SK-N-SH treated with all-trans-retinoic acid at 6 μM for 48 hours (cell line): ENCODE measurements at regions not wholly inside any gene's neighbourhood (a gene's known extent, or its start where the extent isn't known, plus 50 kb on each side); places are given as distances from the start of the nearest gene placed in this dataset.

Source experiments
- ATAC-seq: fragments of 200-7000 bp; cut with Tn5 transposase; 3 replicates; pipeline ENCODE4 v1.9.1; 2020; ENCODE audit warnings: mild to moderate bottlenecking, moderate library complexity
- ARNTL ChIP-seq: fragments of 450-650 bp; formaldehyde crosslinking; IDR thresholded peaks from 2 replicates; pipeline ENCODE4 v1.5.0; 2020; ENCODE audit warnings: low read depth, mild to moderate bottlenecking, moderate library complexity, borderline replicate concordance
- BACH2 ChIP-seq: fragments of 250-450 bp; sonication (Bioruptor Pico); IDR thresholded peaks from 2 replicates; pipeline ENCODE4 v1.9.0; 2021; ENCODE audit warnings: mild to moderate bottlenecking, borderline replicate concordance
- CSDC2 ChIP-seq: fragments of 250-450 bp; sonication (Bioruptor Pico); IDR thresholded peaks from 2 replicates; pipeline ENCODE4 v1.5.0; 2020; ENCODE audit warnings: mild to moderate bottlenecking, moderate library complexity
- ESRRG ChIP-seq: fragments of 250-450 bp; sonication (Bioruptor Pico); IDR thresholded peaks from 2 replicates; pipeline ENCODE4 v1.6.1; 2021; ENCODE audit warnings: mild to moderate bottlenecking
- GLIS3 ChIP-seq: fragments of 250-450 bp; sonication (Bioruptor Pico); IDR thresholded peaks from 2 replicates; pipeline ENCODE4 v1.5.0; 2020; ENCODE audit warnings: mild to moderate bottlenecking, moderate library complexity
- ISL1 ChIP-seq: fragments of 250-450 bp; sonication (Bioruptor Pico); IDR thresholded peaks from 2 replicates; pipeline ENCODE4 v2.1.2; 2022; ENCODE audit warnings: mild to moderate bottlenecking, moderate library complexity
- OSR1 ChIP-seq: fragments of 250-450 bp; sonication (Bioruptor Pico); IDR thresholded peaks from 2 replicates; pipeline ENCODE4 v1.8.0; 2022; ENCODE audit warnings: moderate library complexity, mild to moderate bottlenecking, inconsistent platforms
- PPARA ChIP-seq: fragments of 250-450 bp; sonication (Bioruptor Pico); IDR thresholded peaks from 2 replicates; pipeline ENCODE4 v1.5.0; 2020; ENCODE audit warnings: mild to moderate bottlenecking, borderline replicate concordance
- RARB ChIP-seq: fragments of 250-450 bp; sonication (Bioruptor Pico); IDR thresholded peaks from 2 replicates; pipeline ENCODE4 v1.8.0; 2021; ENCODE audit warnings: mild to moderate bottlenecking, moderate library complexity
- SNAI2 ChIP-seq: fragments of 250-450 bp; sonication (Bioruptor Pico); IDR thresholded peaks from 2 replicates; pipeline ENCODE4 v1.5.0; 2020; ENCODE audit warnings: mild to moderate bottlenecking, moderate library complexity
- TCF4 ChIP-seq: fragments of 250-450 bp; sonication (Bioruptor Pico); IDR thresholded peaks from 2 replicates; pipeline ENCODE4 v1.8.0; 2021; ENCODE audit warnings: mild to moderate bottlenecking, moderate library complexity, borderline replicate concordance
- TOX ChIP-seq: fragments of 250-450 bp; sonication (Bioruptor Pico); IDR thresholded peaks from 2 replicates; pipeline ENCODE4 v1.8.0; 2021; ENCODE audit warnings: mild to moderate bottlenecking, moderate library complexity, borderline replicate concordance
- ZFP3 ChIP-seq: fragments of 250-450 bp; sonication (Bioruptor Pico); IDR thresholded peaks from 2 replicates; pipeline ENCODE4 v1.5.0; 2020; ENCODE audit warnings: mild to moderate bottlenecking, moderate library complexity
- ZFP30 ChIP-seq: fragments of 450-650 bp; formaldehyde crosslinking; IDR thresholded peaks from 2 replicates; pipeline ENCODE4 v1.5.0; 2022; ENCODE audit warnings: mild to moderate bottlenecking, moderate library complexity
- ZNF565 ChIP-seq: fragments of 450-650 bp; formaldehyde crosslinking; conservative IDR thresholded peaks from 2 replicates; pipeline ENCODE4 v1.5.0; 2020; ENCODE audit warnings: low read depth, mild to moderate bottlenecking, moderate library complexity
- ZNF70 ChIP-seq: fragments of 450-650 bp; formaldehyde crosslinking; IDR thresholded peaks from 2 replicates; pipeline ENCODE4 v1.5.0; 2020; ENCODE audit warnings: mild to moderate bottlenecking, moderate library complexity
- ZNF8 ChIP-seq: fragments of 450-650 bp; formaldehyde crosslinking; IDR thresholded peaks from 2 replicates; pipeline ENCODE4 v1.5.0; 2020; ENCODE audit warnings: mild to moderate bottlenecking, moderate library complexity
- TF ChIP-seq, protein P1 (sequence below): fragments of 250-450 bp; sonication (Bioruptor Pico); IDR thresholded peaks from 2 replicates; pipeline ENCODE4 v1.5.1; 2020; ENCODE audit warnings: low read depth, mild to moderate bottlenecking, moderate library complexity
- TF ChIP-seq, protein P2 (sequence below): fragments of 250-450 bp; sonication (Bioruptor Pico); IDR thresholded peaks from 2 replicates; pipeline ENCODE4 v1.8.0; 2020; ENCODE audit warnings: mild to moderate bottlenecking, moderate library complexity, borderline replicate concordance
- TF ChIP-seq, protein P3 (sequence below): fragments of 250-450 bp; sonication (Bioruptor Pico); IDR thresholded peaks from 2 replicates; pipeline ENCODE4 v1.5.1; 2021; ENCODE audit warnings: mild to moderate bottlenecking, moderate library complexity
- TF ChIP-seq, protein P4 (sequence below): fragments of 250-450 bp; sonication (Bioruptor Pico); IDR thresholded peaks from 2 replicates; pipeline ENCODE4 v1.5.0; 2020; ENCODE audit warnings: mild to moderate bottlenecking, moderate library complexity

DNA sequence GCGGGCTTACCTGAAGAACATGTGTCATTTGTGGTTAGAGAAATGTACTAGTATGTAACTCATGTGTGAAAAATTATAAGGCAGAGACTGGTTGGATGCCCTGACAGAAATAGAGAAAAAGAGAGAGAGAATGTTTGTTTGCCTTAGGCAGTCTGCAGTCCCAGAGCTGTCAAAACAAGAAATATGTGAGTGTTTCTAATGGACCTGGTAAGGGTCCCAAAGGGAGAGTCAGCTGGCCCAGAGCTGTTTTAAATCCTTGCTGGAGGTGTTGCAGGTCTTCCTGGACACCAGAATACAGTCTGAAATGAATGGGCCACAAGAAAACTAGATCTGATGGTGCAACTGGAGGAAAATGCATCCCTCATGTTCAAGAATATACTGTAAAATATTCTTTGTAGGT lies 158.3 kb upstream of the OGFRL1 start:
- no peak for TF ChIP-seq BACH2 (CRISPR knock-in tag)
- no peak for ATAC-seq

DNA sequence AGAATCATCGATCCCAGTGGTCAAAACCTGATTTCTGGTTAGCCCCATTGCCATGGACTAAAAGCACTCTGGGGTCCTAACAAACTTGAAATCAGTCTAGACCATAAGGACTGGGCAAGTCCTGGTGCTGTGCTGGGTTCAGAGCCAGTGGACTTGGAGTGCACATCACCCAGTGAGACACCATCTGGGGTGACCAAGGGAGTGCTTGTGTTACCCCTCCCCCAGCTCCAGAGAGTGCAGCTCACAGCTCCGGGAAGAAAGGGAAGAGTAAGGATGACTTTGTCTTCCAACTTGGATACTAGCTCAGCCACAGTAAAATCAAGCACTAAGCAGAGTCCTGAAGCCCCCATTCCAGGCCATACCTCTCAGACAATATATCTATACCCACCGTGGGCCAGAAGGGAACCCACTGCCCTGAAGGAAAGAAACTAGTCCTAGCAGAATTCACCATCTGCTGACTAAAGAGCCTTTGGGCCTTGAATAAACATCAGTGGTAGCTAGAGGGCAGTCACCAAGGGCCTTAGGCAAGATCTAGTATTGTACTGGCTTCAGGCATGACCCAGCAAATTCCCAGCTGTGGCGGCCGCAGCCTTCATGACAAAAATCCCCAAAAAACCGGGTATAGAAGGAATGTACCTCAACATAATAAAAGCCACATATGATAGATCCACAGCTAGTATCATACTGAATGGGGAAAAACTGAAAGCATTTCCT lies 153.5 kb upstream of the OGFRL1 start:
- ATAC-seq = no peak
- TF ChIP-seq OSR1 (CRISPR knock-in tag) (no peak), TCF4 (CRISPR knock-in tag) (no peak), ZNF70 (CRISPR knock-in tag) (no peak), ZFP3 (CRISPR knock-in tag) (no peak), ESRRG (CRISPR knock-in tag) (no peak), ARNTL (CRISPR knock-in tag) (no peak), ZNF8 (CRISPR knock-in tag) (no peak), TOX (CRISPR knock-in tag) (no peak), CSDC2 (CRISPR knock-in tag) (no peak), PPARA (CRISPR knock-in tag) (no peak), ZNF565 (CRISPR knock-in tag) (no peak), RARB (CRISPR knock-in tag) (no peak)
- TF ChIP-seq, protein P1, sequence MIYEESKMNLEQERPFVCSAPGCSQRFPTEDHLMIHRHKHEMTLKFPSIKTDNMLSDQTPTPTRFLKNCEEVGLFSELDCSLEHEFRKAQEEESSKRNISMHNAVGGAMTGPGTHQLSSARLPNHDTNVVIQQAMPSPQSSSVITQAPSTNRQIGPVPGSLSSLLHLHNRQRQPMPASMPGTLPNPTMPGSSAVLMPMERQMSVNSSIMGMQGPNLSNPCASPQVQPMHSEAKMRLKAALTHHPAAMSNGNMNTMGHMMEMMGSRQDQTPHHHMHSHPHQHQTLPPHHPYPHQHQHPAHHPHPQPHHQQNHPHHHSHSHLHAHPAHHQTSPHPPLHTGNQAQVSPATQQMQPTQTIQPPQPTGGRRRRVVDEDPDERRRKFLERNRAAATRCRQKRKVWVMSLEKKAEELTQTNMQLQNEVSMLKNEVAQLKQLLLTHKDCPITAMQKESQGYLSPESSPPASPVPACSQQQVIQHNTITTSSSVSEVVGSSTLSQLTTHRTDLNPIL (CRISPR knock-in tag) = no peak
- TF ChIP-seq, protein P2, sequence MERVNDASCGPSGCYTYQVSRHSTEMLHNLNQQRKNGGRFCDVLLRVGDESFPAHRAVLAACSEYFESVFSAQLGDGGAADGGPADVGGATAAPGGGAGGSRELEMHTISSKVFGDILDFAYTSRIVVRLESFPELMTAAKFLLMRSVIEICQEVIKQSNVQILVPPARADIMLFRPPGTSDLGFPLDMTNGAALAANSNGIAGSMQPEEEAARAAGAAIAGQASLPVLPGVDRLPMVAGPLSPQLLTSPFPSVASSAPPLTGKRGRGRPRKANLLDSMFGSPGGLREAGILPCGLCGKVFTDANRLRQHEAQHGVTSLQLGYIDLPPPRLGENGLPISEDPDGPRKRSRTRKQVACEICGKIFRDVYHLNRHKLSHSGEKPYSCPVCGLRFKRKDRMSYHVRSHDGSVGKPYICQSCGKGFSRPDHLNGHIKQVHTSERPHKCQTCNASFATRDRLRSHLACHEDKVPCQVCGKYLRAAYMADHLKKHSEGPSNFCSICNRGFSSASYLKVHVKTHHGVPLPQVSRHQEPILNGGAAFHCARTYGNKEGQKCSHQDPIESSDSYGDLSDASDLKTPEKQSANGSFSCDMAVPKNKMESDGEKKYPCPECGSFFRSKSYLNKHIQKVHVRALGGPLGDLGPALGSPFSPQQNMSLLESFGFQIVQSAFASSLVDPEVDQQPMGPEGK (CRISPR knock-in tag) = no peak
- TF ChIP-seq, protein P3, sequence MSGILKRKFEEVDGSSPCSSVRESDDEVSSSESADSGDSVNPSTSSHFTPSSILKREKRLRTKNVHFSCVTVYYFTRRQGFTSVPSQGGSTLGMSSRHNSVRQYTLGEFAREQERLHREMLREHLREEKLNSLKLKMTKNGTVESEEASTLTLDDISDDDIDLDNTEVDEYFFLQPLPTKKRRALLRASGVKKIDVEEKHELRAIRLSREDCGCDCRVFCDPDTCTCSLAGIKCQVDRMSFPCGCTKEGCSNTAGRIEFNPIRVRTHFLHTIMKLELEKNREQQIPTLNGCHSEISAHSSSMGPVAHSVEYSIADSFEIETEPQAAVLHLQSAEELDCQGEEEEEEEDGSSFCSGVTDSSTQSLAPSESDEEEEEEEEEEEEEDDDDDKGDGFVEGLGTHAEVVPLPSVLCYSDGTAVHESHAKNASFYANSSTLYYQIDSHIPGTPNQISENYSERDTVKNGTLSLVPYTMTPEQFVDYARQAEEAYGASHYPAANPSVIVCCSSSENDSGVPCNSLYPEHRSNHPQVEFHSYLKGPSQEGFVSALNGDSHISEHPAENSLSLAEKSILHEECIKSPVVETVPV (CRISPR knock-in tag) = no peak
- TF ChIP-seq, protein P4, sequence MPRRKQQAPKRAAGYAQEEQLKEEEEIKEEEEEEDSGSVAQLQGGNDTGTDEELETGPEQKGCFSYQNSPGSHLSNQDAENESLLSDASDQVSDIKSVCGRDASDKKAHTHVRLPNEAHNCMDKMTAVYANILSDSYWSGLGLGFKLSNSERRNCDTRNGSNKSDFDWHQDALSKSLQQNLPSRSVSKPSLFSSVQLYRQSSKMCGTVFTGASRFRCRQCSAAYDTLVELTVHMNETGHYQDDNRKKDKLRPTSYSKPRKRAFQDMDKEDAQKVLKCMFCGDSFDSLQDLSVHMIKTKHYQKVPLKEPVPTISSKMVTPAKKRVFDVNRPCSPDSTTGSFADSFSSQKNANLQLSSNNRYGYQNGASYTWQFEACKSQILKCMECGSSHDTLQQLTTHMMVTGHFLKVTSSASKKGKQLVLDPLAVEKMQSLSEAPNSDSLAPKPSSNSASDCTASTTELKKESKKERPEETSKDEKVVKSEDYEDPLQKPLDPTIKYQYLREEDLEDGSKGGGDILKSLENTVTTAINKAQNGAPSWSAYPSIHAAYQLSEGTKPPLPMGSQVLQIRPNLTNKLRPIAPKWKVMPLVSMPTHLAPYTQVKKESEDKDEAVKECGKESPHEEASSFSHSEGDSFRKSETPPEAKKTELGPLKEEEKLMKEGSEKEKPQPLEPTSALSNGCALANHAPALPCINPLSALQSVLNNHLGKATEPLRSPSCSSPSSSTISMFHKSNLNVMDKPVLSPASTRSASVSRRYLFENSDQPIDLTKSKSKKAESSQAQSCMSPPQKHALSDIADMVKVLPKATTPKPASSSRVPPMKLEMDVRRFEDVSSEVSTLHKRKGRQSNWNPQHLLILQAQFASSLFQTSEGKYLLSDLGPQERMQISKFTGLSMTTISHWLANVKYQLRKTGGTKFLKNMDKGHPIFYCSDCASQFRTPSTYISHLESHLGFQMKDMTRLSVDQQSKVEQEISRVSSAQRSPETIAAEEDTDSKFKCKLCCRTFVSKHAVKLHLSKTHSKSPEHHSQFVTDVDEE = no peak

DNA sequence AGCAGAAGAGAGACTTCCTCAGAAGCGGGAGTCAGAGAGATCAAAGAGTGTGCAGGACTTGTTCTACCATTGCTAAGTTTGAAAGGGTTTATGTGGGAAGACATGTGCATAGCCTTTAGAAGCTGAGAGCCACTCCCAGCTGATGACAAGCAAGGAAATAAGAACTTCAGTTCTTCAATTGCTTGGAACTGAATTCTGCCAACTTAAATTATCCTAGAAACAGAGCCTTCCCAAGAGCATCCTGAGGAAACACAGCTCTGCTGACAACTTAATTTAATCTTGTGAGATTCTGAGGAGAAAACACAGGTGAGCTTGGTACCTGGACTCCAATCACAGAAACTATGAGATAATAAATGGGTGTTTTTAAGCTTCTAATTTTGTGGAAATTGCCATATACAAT lies 150.6 kb upstream of the OGFRL1 start:
- no peak for ATAC-seq
- TF ChIP-seq, protein P2 (CRISPR knock-in tag) = no peak
- TF ChIP-seq ZNF565 (CRISPR knock-in tag) (no peak), GLIS3 (CRISPR knock-in tag) (no peak), RARB (CRISPR knock-in tag) (no peak), ISL1 (CRISPR knock-in tag) (no peak), ESRRG (CRISPR knock-in tag) (no peak), ZNF8 (CRISPR knock-in tag) (no peak), BACH2 (CRISPR knock-in tag) (no peak), ZFP30 (CRISPR knock-in tag) (no peak), ZNF70 (CRISPR knock-in tag) (no peak), SNAI2 (no peak), ARNTL (CRISPR knock-in tag) (no peak)
- TF ChIP-seq, protein P4 = no peak
- TF ChIP-seq, protein P3 (CRISPR knock-in tag) = no peak
- TF ChIP-seq, protein P1 (CRISPR knock-in tag) = no peak
